ENCODE measurements at regions not wholly inside any gene's neighbourhood (a gene's known extent, or its start where the extent isn't known, plus 50 kb on each side); places are given as distances from the start of the nearest gene placed in this dataset.
"Not testable (repeated sequence)": the region's sequence is repeated elsewhere in the genome, so short reads cannot be mapped to it uniquely, and the experiment has no call there.

- peaks cover 10 to 11% of the 10 kb centered on the region in 2 donors for H3K9me3 Mint-ChIP-seq
- H3K36me3 Mint-ChIP-seq (ENCODE audit: insufficient read depth in 2 of 2): peaks cover 10 to 16% of the 10 kb centered on the region in 2 donors
- H3K27me3 Mint-ChIP-seq (ENCODE audit: low read depth); H3K27ac Mint-ChIP-seq; ATAC-seq (replicated peaks in 1 of 2); H3K4me1 Mint-ChIP-seq (ENCODE audit: low read depth); H3K4me3 Mint-ChIP-seq; DNase-seq: not testable (repeated sequence)
Measured at GRCh38 chr3:177871267-177871666, 665.0 kb upstream of the KCNMB2 start.

- no peaks in the 10 kb centered on the region for H3K36me3 Mint-ChIP-seq (ENCODE audit: insufficient read depth in 2 of 2)
- H3K27ac Mint-ChIP-seq: no peak overlapping the region
- ATAC-seq (replicated peaks in 1 of 2) (no peak), DNase-seq (no peak)
- no peaks in the 10 kb centered on the region for H3K27me3 Mint-ChIP-seq (ENCODE audit: low read depth)
- no peak overlapping the region for H3K4me3 Mint-ChIP-seq
- no peaks in the 10 kb centered on the region for H3K9me3 Mint-ChIP-seq
- H3K4me1 Mint-ChIP-seq (ENCODE audit: low read depth): peaks cover 40% of the 10 kb centered on the region
Measured at GRCh38 chr3:177878192-177878591, 658.0 kb upstream of the KCNMB2 start.

GRCh38 chr3:177878957-177879356, 657.3 kb upstream of the KCNMB2 start:
- Mint-ChIP-seq H3K36me3 (ENCODE audit: insufficient read depth in 2 of 2) (no peaks in the 10 kb centered on the region), H3K9me3 (no peaks in the 10 kb centered on the region), H3K4me3 (no peak overlapping the region), H3K27me3 (ENCODE audit: low read depth) (no peaks in the 10 kb centered on the region), H3K27ac (no peak overlapping the region), H3K4me1 (ENCODE audit: low read depth) (peaks cover 47% of the 10 kb centered on the region)
- ATAC-seq (replicated peaks in 1 of 2): no peak
- DNase-seq: no peak

- Mint-ChIP-seq H3K36me3 (ENCODE audit: insufficient read depth in 2 of 2) (peaks cover 0 to 2% of the 10 kb centered on the region in 2 donors), H3K4me3 (no peak overlapping the region), H3K27ac (no peak overlapping the region), H3K9me3 (no peaks in the 10 kb centered on the region), H3K4me1 (ENCODE audit: low read depth) (peaks cover 43% of the 10 kb centered on the region), H3K27me3 (ENCODE audit: low read depth) (no peaks in the 10 kb centered on the region)
- DNase-seq: no peak
- no peak for ATAC-seq (replicated peaks in 1 of 2)
Measured at GRCh38 chr3:177881351-177881750, 654.9 kb upstream of the KCNMB2 start.

GRCh38 chr3:177882124-177882648, 654.0 kb upstream of the KCNMB2 start:
- ATAC-seq (replicated peaks in 1 of 2): peak; percentile 70 to 77
- Mint-ChIP-seq H3K27ac (peak overlapping the region; percentile 70), H3K4me3 (peak overlapping the region in 1 of 2 donors; percentile 29), H3K4me1 (ENCODE audit: low read depth) (peaks cover 41% of the 10 kb centered on the region), H3K27me3 (ENCODE audit: low read depth) (no peaks in the 10 kb centered on the region), H3K36me3 (ENCODE audit: insufficient read depth in 2 of 2) (peaks cover 0 to 2% of the 10 kb centered on the region in 2 donors), H3K9me3 (no peaks in the 10 kb centered on the region)
- DNase-seq: peak; percentile 28 to 52

- ATAC-seq (replicated peaks in 1 of 2) (no peak), DNase-seq (no peak)
- Mint-ChIP-seq H3K4me1 (ENCODE audit: low read depth) (peaks cover 41% of the 10 kb centered on the region), H3K4me3 (no peak overlapping the region), H3K27me3 (ENCODE audit: low read depth) (no peaks in the 10 kb centered on the region), H3K36me3 (ENCODE audit: insufficient read depth in 2 of 2) (peaks cover 0 to 2% of the 10 kb centered on the region in 2 donors), H3K27ac (no peak overlapping the region), H3K9me3 (no peaks in the 10 kb centered on the region)
Measured at GRCh38 chr3:177883091-177883490, 653.1 kb upstream of the KCNMB2 start.

GRCh38 chr3:177883957-177884356, 652.3 kb upstream of the KCNMB2 start:
- peak in 1 of 2 donors; percentile 36 for ATAC-seq (replicated peaks in 1 of 2)
- Mint-ChIP-seq H3K4me3 (no peak overlapping the region), H3K9me3 (peaks cover 0 to 2% of the 10 kb centered on the region in 2 donors), H3K27me3 (ENCODE audit: low read depth) (no peaks in the 10 kb centered on the region), H3K27ac (no peak overlapping the region), H3K4me1 (ENCODE audit: low read depth) (peaks cover 33% of the 10 kb centered on the region), H3K36me3 (ENCODE audit: insufficient read depth in 2 of 2) (peaks cover 0 to 3% of the 10 kb centered on the region in 2 donors)
- no peak for DNase-seq

- Mint-ChIP-seq H3K27me3 (ENCODE audit: low read depth) (no peaks in the 10 kb centered on the region), H3K9me3 (peaks cover 0 to 2% of the 10 kb centered on the region in 2 donors)
Measured at GRCh38 chr3:177885063-177885462, 651.2 kb upstream of the KCNMB2 start.

GRCh38 chr3:177886501-177886900, 649.7 kb upstream of the KCNMB2 start:
- no peak overlapping the region for H3K4me3 Mint-ChIP-seq
- DNase-seq: no peak
- peaks cover 32% of the 10 kb centered on the region for H3K4me1 Mint-ChIP-seq (ENCODE audit: low read depth)
- no peak overlapping the region for H3K27ac Mint-ChIP-seq
- ATAC-seq (replicated peaks in 1 of 2): no peak
- H3K27me3 Mint-ChIP-seq (ENCODE audit: low read depth): no peaks in the 10 kb centered on the region
- peaks cover 0 to 3% of the 10 kb centered on the region in 2 donors for H3K36me3 Mint-ChIP-seq (ENCODE audit: insufficient read depth in 2 of 2)
- peaks cover 0 to 2% of the 10 kb centered on the region in 2 donors for H3K9me3 Mint-ChIP-seq

More at GRCh38 chr3:177885063-177885462, 651.2 kb upstream of the KCNMB2 start:
- ATAC-seq (replicated peaks in 1 of 2): no peak
- H3K27ac Mint-ChIP-seq: no peak overlapping the region
- no peak for DNase-seq
- H3K36me3 Mint-ChIP-seq (ENCODE audit: insufficient read depth in 2 of 2): peaks cover 0 to 3% of the 10 kb centered on the region in 2 donors
- no peak overlapping the region for H3K4me3 Mint-ChIP-seq
- H3K4me1 Mint-ChIP-seq (ENCODE audit: low read depth): peaks cover 32% of the 10 kb centered on the region

GRCh38 chr3:177887475-177887874, 648.8 kb upstream of the KCNMB2 start:
- peaks cover 0 to 3% of the 10 kb centered on the region in 2 donors for H3K36me3 Mint-ChIP-seq (ENCODE audit: insufficient read depth in 2 of 2)
- no peak overlapping the region for H3K4me3 Mint-ChIP-seq
- peaks cover 0 to 2% of the 10 kb centered on the region in 2 donors for H3K9me3 Mint-ChIP-seq
- ATAC-seq (replicated peaks in 1 of 2) (no peak), DNase-seq (no peak)
- no peak overlapping the region for H3K27ac Mint-ChIP-seq
- no peaks in the 10 kb centered on the region for H3K27me3 Mint-ChIP-seq (ENCODE audit: low read depth)
- peaks cover 26% of the 10 kb centered on the region for H3K4me1 Mint-ChIP-seq (ENCODE audit: low read depth)

GRCh38 chr3:177889161-177889560, 647.1 kb upstream of the KCNMB2 start:
- no peak for DNase-seq
- peaks cover 11% of the 10 kb centered on the region for H3K4me1 Mint-ChIP-seq (ENCODE audit: low read depth)
- H3K27me3 Mint-ChIP-seq (ENCODE audit: low read depth): no peaks in the 10 kb centered on the region
- no peak overlapping the region for H3K4me3 Mint-ChIP-seq
- no peak for ATAC-seq (replicated peaks in 1 of 2)
- H3K9me3 Mint-ChIP-seq: peaks cover 0 to 2% of the 10 kb centered on the region in 2 donors
- H3K27ac Mint-ChIP-seq: no peak overlapping the region
- H3K36me3 Mint-ChIP-seq (ENCODE audit: insufficient read depth in 2 of 2): peaks cover 0 to 3% of the 10 kb centered on the region in 2 donors

GRCh38 chr3:177889652-177890358, 646.4 kb upstream of the KCNMB2 start:
- H3K27me3 Mint-ChIP-seq (ENCODE audit: low read depth): no peaks in the 10 kb centered on the region

GRCh38 chr3:177890359-177890683, 645.9 kb upstream of the KCNMB2 start:
- peaks cover 7% of the 10 kb centered on the region for H3K4me1 Mint-ChIP-seq (ENCODE audit: low read depth)
- H3K4me3 Mint-ChIP-seq: no peak overlapping the region
- ATAC-seq (replicated peaks in 1 of 2): no peak

More at GRCh38 chr3:177889652-177890358, 646.4 kb upstream of the KCNMB2 start:
- no peak for DNase-seq
- no peak overlapping the region for H3K27ac Mint-ChIP-seq
- peaks cover 7% of the 10 kb centered on the region for H3K4me1 Mint-ChIP-seq (ENCODE audit: low read depth)
- H3K4me3 Mint-ChIP-seq: no peak overlapping the region
- H3K9me3 Mint-ChIP-seq: peaks cover 0 to 2% of the 10 kb centered on the region in 2 donors
- peaks cover 0 to 3% of the 10 kb centered on the region in 2 donors for H3K36me3 Mint-ChIP-seq (ENCODE audit: insufficient read depth in 2 of 2)
- ATAC-seq (replicated peaks in 1 of 2): no peak

More at GRCh38 chr3:177890359-177890683, 645.9 kb upstream of the KCNMB2 start:
- DNase-seq: no peak
- H3K36me3 Mint-ChIP-seq (ENCODE audit: insufficient read depth in 2 of 2): peaks cover 0 to 2% of the 10 kb centered on the region in 2 donors
- H3K27ac Mint-ChIP-seq: no peak overlapping the region
- H3K27me3 Mint-ChIP-seq (ENCODE audit: low read depth): no peaks in the 10 kb centered on the region
- H3K9me3 Mint-ChIP-seq: peaks cover 0 to 2% of the 10 kb centered on the region in 2 donors

All from activated T-cell treated with anti-CD3 and anti-CD28 coated beads, Interleukin-2, amount 50 U/mL, for 72 hours (primary cell).